Liver (tissue), 8 donors: ENCODE measurements at regions not wholly inside any gene's neighbourhood (a gene's known extent, or its start where the extent isn't known, plus 50 kb on each side); places are given as distances from the start of the nearest gene placed in this dataset.
A peak's percentile ranks its signal among the peaks of the same experiment; 100 is the strongest.

Source experiments
- DNase-seq: peaks from one replicate; pipeline ENCODE4 v3.0.0-alpha.2; 2017; ENCODE audit warnings: low spot score
- H3K27ac ChIP-seq, 2 donors: one replicate each; pipeline ENCODE4 v1.7.0; 2013; ENCODE audit warnings: inconsistent platforms in 2 of 2, low read length in 2 of 2, control low read depth in 1 of 2, low read depth in 1 of 2, mild to moderate bottlenecking in 1 of 2
- H3K27me3 ChIP-seq, 4 donors: one replicate each; pipeline versions ENCODE4 v1.6.1 to v1.7.0; 2013; ENCODE audit warnings: low read length in 3 of 4, inconsistent platforms in 1 of 4, mild to moderate bottlenecking in 1 of 4, moderate library complexity in 1 of 4; ENCODE audit not compliant: control insufficient read depth in 4 of 4, insufficient read depth in 4 of 4
- H3K36me3 ChIP-seq, 4 donors: one replicate each; pipeline versions ENCODE4 v1.6.1 to v1.7.0; 2013; ENCODE audit warnings: low read length in 3 of 4, mild to moderate bottlenecking in 3 of 4, low read depth in 1 of 4, moderate library complexity in 1 of 4; ENCODE audit not compliant: control insufficient read depth in 4 of 4, insufficient read depth in 3 of 4
- H3K4me1 ChIP-seq, 4 donors: one replicate each; pipeline versions ENCODE4 v1.6.1 to v1.7.0; 2013; ENCODE audit warnings: low read length in 3 of 4, mild to moderate bottlenecking in 3 of 4, moderate library complexity in 1 of 4; ENCODE audit not compliant: control insufficient read depth in 4 of 4, insufficient read depth in 4 of 4
- H3K4me3 ChIP-seq, 3 donors: one replicate each; pipeline versions ENCODE4 v1.6.1 to v1.7.0; 2013; ENCODE audit warnings: low read length in 3 of 3, control low read depth in 1 of 3, low read depth in 1 of 3, mild to moderate bottlenecking in 1 of 3
- H3K9ac ChIP-seq, 2 donors: one replicate each; pipeline ENCODE4 v1.7.0; 2013; ENCODE audit warnings: low read length in 2 of 2, mild to moderate bottlenecking in 2 of 2, moderate library complexity in 2 of 2, control low read depth in 1 of 2, low read depth in 1 of 2
- H3K9me3 ChIP-seq, 4 donors: one replicate each; pipeline versions ENCODE4 v1.6.1 to v1.7.0; 2013; ENCODE audit warnings: low read length in 3 of 4; ENCODE audit not compliant: control insufficient read depth in 4 of 4
- ATF3 ChIP-seq: IDR thresholded peaks from 2 replicates; pipeline ENCODE4 v1.6.1; 2016; ENCODE audit warnings: antibody characterized with exemption
- CTCF ChIP-seq: fragments of 150-350 bp; IDR thresholded peaks from 2 replicates; pipeline ENCODE4 v1.5.1; 2017; ENCODE audit warnings: improper control_type of control experiment, low read depth, low read length; ENCODE audit not compliant: missing input control
- EGR1 ChIP-seq, 2 donors: IDR thresholded peaks; 2 replicates each; pipeline ENCODE4 v1.6.1; 2016 to 2018; ENCODE audit warnings: antibody characterized with exemption in 2 of 2, low read depth in 2 of 2
- FOXA1 ChIP-seq: IDR thresholded peaks from 2 replicates; pipeline ENCODE4 v1.6.1; 2016; ENCODE audit warnings: antibody characterized with exemption
- FOXA2 ChIP-seq: IDR thresholded peaks from 2 replicates; pipeline ENCODE4 v1.6.1; 2016; ENCODE audit warnings: antibody characterized with exemption
- GABPA ChIP-seq, 2 donors: IDR thresholded peaks in 1 of 2; conservative IDR thresholded peaks in 1 of 2; 2 replicates each; pipeline ENCODE4 v1.6.1; 2016; ENCODE audit warnings: antibody characterized with exemption in 2 of 2, mild to moderate bottlenecking in 1 of 2, moderate library complexity in 1 of 2
- HNF4A ChIP-seq, 2 donors: conservative IDR thresholded peaks; 2 replicates each; pipeline ENCODE4 v1.6.1; 2016; ENCODE audit warnings: antibody characterized with exemption in 2 of 2, mild to moderate bottlenecking in 2 of 2
- HNF4G ChIP-seq: IDR thresholded peaks from 2 replicates; pipeline ENCODE4 v1.6.1; 2016; ENCODE audit warnings: antibody characterized with exemption
- JUND ChIP-seq, 2 donors: IDR thresholded peaks; 2 replicates each; pipeline ENCODE4 v1.6.1; 2016; ENCODE audit warnings: antibody characterized with exemption in 2 of 2
- MAX ChIP-seq: IDR thresholded peaks from 2 replicates; pipeline ENCODE4 v1.6.1; 2016; ENCODE audit warnings: antibody characterized with exemption
- NR2F2 ChIP-seq: IDR thresholded peaks from 2 replicates; pipeline ENCODE4 v1.6.1; 2016; ENCODE audit warnings: antibody characterized with exemption
- RAD21 ChIP-seq, 2 donors: IDR thresholded peaks; 2 replicates each; pipeline ENCODE4 v1.6.1; 2016; ENCODE audit warnings: antibody characterized with exemption in 2 of 2, mild to moderate bottlenecking in 2 of 2
- REST ChIP-seq: IDR thresholded peaks from 2 replicates; pipeline ENCODE4 v1.6.1; 2016; ENCODE audit warnings: antibody characterized with exemption, mild to moderate bottlenecking
- RXRA ChIP-seq, 2 donors: IDR thresholded peaks; 2 replicates each; pipeline ENCODE4 v1.6.1; 2017 to 2018; ENCODE audit warnings: antibody characterized with exemption in 2 of 2, mild to moderate bottlenecking in 1 of 2
- SP1 ChIP-seq: IDR thresholded peaks from 2 replicates; pipeline ENCODE4 v1.6.1; 2018; ENCODE audit warnings: antibody characterized with exemption, mild to moderate bottlenecking
- TAF1 ChIP-seq: conservative IDR thresholded peaks from 2 replicates; pipeline ENCODE4 v1.6.1; 2016; ENCODE audit warnings: antibody characterized with exemption, mild to moderate bottlenecking
- YY1 ChIP-seq: IDR thresholded peaks from 2 replicates; pipeline ENCODE4 v1.6.1; 2016; ENCODE audit warnings: antibody characterized with exemption, mild to moderate bottlenecking
- ZBTB33 ChIP-seq: IDR thresholded peaks from 2 replicates; pipeline ENCODE4 v1.6.1; 2016; ENCODE audit warnings: antibody characterized with exemption
- WGBS: extraction: QIAGEN DNeasy Blood & Tissue Kit; methylation state at CpG from one replicate; pipeline ENCODE4 v1.1.7; 2013; 5-methylcytosine and 5-hydroxymethylcytosine counted together
- donor health status: healthy.
- donor health status: healthy.
- donor health status: healthy.
- donor health status: healthy.
- donor health status: healthy.

GRCh38 chr5:24720743-24721142 is 76.0 kb upstream of the CDH10 start (continued):
- TF ChIP-seq ZBTB33: no peak

GRCh38 chr5:24714746-24715145 is 70.0 kb upstream of the CDH10 start:
- Histone ChIP-seq H3K27me3 (no peaks in the 10 kb centered on the region), H3K4me3 (peak overlapping the region in 1 of 3 donors; percentile 31)

More at GRCh38 chr5:24714746-24715145, 70.0 kb upstream of the CDH10 start:
- no peaks in the 10 kb centered on the region for H3K9me3 ChIP-seq
- TF ChIP-seq HNF4G: no peak
- no peak for TF ChIP-seq GABPA (IDR thresholded peaks at IDR 0.05 in 1 of 2, conservative IDR thresholded peaks at IDR 0.05 in 1 of 2)
- TF ChIP-seq RAD21 (IDR thresholded peaks at IDR 0.05): no peak
- no peak for TF ChIP-seq MAX
- TF ChIP-seq HNF4A (conservative IDR thresholded peaks at IDR 0.05): no peak
- no peak for TF ChIP-seq CTCF
- TF ChIP-seq TAF1: no peak
- TF ChIP-seq ZBTB33: no peak
- no peak for TF ChIP-seq FOXA1
- no peak for TF ChIP-seq REST
- no peak for TF ChIP-seq YY1
- TF ChIP-seq ATF3: no peak
- TF ChIP-seq RXRA (IDR thresholded peaks at IDR 0.05): no peak
- no peak for TF ChIP-seq JUND (IDR thresholded peaks at IDR 0.05)
- TF ChIP-seq SP1: no peak
- no peak for TF ChIP-seq FOXA2
- TF ChIP-seq NR2F2: no peak
- TF ChIP-seq EGR1 (IDR thresholded peaks at IDR 0.05; ENCODE audit: low read depth in 2 of 2): no peak
- no peaks in the 10 kb centered on the region for H3K36me3 ChIP-seq
- H3K4me1 ChIP-seq: no peaks in the 10 kb centered on the region
- DNase-seq: no peak
- H3K9ac ChIP-seq: no peak overlapping the region
- no peak overlapping the region for H3K27ac ChIP-seq
- 48% methylated on average over 4 of the region's 4 CpGs for WGBS
